HPDE6-E6E7 (cell line): ENCODE measurements at regions not wholly inside any gene's neighbourhood (a gene's known extent, or its start where the extent isn't known, plus 50 kb on each side); places are given as distances from the start of the nearest gene placed in this dataset.
"Not testable (repeated sequence)": the region's sequence is repeated elsewhere in the genome, so short reads cannot be mapped to it uniquely, and the experiment has no call there.

Source experiments
- DNase-seq: peaks from one replicate; pipeline ENCODE4 v3.0.0; 2011; ENCODE audit warnings: missing footprints; ENCODE audit errors: extremely low spot score

DNA sequence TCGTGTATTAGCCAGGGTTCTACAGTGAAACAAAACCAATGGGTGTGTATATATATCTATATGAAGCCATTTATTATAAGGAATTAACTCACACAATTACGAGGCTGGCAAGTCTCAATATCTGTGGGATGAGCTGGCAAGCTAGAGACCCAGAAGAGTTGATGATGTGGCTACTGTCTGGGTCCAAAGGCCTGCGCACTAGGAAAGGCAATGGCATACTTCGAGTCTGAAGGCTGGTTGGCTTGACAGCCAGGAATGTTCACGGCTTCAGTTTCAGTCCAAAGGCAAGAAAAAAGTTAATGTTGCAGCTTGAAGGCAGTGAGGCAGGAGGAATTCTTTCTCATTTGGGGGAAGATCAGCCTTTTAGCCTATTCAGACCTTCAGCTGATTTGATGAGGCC lies 893.3 kb upstream of the LRFN5 start:
- no peak for DNase-seq

DNA sequence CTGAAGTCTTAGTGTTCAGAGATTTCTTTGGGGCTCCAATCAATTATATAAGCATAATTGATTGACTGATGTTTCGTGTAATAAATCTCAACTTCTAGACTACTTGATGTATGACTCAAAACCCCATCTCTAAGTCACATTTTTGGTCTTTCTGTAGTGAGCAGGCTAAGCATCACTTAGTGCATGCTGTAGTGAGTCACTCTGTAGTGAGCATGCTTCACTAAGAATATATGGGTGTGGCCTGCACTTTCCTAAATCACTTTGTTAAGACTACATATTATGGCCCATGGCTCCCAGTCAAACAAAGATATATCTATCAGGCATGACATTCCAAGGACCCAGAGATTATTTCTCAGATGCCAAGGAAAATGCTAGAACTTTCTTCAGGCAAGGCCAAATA lies 909.4 kb upstream of the LRFN5 start:
- DNase-seq: no peak

GRCh38 chr14:40694023-40694422 lies 912.7 kb upstream of the LRFN5 start:
- no peak for DNase-seq

DNA sequence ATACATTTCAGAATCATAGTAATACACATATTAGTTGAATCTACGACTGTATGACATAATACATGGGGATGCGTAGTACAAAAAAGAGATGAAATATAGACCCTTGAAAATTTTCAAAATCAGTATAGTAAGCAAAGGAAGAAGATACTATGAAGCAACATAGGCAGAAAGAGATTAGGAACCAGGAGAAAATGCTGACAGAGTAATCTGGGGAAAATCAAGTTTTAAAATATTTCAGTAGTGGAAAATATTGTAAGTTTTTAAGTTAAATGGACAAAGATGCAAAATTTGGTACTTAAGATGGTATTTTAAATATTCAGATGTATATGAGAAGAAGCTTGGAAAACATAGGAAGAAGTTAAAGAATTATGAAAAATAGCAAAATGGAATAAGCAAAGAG lies 915.6 kb upstream of the LRFN5 start:
- no peak for DNase-seq

DNA sequence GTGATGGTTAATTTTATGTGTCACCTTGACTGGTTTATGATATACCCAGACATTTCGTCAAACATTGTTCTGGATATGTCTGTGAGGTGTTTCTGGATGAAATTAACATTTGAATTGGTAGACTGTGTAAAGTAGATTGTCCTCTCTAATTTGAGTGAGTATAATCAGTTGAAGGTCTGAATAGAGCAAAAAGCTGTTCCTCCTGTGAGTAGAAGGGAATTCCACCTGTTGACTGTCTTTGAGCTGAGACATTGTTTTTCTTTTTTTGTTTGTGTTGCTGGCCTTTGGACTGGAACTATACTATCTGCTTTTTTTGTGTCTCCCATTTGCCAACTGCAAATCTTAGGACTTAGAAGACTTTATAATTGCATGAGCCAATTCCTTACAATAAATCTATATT lies 920.9 kb upstream of the LRFN5 start:
- no peak for DNase-seq

DNA sequence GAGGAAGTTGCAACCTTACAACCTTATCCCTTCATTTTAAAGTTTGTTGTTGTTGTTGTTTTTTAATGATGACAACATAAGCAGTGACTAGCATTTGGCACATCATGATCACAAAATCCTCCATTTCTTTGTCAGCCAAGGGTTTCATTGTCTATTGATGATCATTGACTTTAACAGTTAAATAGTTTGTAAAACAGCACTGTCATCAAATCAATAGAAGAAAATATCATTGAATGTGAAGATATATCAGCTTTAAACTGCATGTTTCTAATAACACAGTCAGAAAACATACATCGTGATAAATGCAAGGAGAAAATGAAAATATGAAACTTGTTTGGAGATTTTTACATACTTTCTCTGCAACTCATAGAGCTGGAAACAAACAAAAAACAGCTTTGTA lies 922.3 kb upstream of the LRFN5 start:
- DNase-seq: no peak

DNA sequence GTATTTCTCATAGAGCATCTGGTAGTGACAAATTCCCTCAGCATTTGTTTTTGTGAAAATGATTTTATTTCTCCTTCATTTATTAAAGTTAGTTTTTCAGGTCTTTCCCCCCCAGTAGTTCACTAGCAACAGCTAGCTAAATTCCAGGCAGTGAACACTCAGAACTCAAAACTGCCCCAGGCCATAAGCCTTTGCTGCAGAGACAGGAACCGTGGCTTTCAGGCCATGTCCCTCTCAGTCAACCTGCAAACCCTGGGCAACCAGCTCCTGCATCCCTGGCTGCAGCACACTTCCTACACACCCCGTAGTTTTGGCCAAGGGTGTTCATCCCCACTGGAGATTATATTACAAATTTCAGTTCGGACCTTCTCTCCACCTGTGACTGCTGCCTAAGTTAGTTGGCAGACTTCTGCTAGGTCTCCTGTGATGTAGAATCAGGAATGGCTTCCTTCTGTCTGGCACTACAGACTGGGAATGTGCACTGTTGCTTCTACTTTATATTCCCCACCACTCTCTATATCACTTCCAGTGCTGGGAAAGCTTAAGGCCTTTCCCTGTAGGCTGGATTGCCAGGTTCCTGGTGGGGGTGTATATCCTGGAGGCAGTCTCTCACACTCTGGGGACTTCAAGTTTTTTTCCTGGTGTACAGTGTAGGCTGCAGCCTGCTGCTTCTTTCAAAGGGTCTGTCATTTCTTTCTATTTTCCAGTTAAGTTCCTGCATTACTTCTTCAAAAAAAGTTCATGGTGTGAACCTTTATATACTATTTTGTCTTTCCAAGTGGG lies 924.4 kb upstream of the LRFN5 start:
- no peak for DNase-seq

DNA sequence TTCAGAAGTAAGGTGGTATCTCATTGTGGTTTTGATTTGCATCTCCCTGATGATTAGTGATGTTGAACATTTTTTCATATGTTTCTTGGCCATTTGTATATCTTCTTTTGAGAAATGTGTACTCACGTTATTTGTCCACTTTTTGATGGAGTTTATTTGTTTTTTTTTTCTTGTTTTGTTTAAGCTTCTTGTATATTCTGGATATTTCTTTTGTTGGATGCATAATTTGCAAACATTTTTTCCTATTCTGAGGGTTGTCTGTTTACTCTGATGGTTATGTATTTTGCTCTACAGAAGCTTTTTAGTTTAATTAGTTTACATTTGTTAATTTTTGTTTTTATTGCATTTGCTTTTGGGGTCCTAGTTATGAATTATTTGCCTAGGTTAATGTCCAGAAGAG lies 927.4 kb upstream of the LRFN5 start:
- DNase-seq: no peak

DNA sequence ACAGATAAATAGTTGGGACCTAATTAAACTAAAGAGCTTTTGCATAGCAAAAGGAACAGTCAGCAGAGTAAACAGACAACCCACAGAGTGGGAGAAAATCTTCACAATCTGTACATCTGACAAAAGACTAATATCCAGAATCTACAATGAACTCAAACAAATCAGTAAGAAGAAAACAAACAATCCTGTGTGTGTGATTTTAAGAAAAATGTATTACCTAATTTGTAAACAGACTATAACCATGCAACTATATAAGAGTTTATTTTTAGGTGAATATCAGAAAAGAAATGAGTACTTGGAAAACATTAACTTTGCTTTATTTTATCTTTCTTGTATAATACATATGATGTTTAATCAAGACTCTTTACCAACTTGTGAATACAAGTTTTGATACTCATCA lies 929.5 kb upstream of the LRFN5 start:
- DNase-seq: not testable (repeated sequence)

GRCh38 chr14:40674502-40674901 lies 932.2 kb upstream of the LRFN5 start:
- DNase-seq: no peak

DNA sequence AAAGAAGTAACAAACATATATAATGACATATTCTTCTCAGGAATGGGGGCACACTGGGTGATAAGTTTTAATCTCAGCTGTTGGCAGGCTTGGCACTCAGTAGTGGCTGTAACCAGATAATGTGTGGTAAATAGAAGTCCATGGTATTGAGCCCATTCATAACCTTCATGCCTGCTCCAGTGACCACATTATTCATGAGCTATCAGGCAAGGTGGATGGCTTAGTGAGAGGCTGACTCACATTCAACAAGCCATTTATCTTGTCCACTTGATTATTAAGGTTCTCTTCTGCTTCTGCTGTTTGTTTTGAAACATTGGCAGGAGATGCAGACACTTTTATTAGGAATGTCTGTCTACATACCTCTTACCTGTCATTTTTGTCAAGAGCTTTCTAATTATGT lies 950.4 kb upstream of the LRFN5 start:
- DNase-seq: no peak

DNA sequence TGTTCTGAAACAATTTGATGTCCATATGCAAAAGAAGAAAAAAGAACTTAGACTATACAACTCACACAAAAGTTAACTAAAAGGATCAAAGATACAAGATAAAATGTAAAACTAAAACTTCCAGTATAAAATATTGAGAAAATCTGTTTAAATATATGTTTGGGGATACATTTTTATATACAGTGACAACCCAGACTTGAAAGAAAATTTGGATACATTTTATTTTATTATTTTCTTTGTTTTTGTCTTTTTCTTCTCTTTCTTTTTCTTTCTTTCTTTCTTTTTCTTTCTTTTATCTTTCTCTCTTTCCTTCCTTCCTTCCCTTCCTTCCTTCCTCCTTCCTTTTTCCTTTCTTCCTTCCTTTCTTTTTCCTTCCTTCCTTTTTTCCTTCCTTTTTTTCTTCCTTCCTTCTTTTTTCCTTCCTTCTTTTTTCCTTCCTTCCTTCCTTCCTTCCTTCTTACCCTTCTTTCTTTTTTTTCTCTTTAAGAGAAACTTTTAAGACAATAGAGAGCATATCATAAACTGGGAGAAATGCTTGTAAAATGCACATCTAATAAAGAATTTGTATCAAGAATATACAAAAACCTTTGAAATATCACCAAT lies 954.5 kb upstream of the LRFN5 start:
- no peak for DNase-seq

GRCh38 chr14:40630471-40630870 lies 976.2 kb upstream of the LRFN5 start:
- no peak for DNase-seq

GRCh38 chr14:40629551-40630137 lies 977.0 kb upstream of the LRFN5 start:
- not testable (repeated sequence) for DNase-seq

- DNase-seq: no peak
Observed at GRCh38 chr14:40629144-40629543, 977.5 kb upstream of the LRFN5 start.

DNA sequence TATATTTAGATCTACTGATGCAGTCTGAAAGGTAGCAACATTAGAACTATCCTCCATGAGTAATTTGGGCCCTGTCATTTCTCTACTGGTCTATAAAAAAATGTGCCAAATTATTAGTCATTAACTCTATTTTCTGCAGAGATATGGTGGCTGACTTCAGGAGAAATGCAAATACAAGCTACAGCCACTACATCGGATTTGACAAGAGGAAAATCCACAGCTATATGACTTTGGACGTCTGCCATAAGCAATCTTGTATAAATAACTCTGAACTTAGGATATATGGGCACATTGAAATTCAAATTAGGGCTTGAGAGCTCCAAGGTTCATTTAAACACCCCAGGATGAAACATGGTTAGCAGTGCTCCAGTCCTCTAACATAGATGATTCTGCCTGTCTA lies 983.0 kb upstream of the LRFN5 start:
- no peak for DNase-seq

DNA sequence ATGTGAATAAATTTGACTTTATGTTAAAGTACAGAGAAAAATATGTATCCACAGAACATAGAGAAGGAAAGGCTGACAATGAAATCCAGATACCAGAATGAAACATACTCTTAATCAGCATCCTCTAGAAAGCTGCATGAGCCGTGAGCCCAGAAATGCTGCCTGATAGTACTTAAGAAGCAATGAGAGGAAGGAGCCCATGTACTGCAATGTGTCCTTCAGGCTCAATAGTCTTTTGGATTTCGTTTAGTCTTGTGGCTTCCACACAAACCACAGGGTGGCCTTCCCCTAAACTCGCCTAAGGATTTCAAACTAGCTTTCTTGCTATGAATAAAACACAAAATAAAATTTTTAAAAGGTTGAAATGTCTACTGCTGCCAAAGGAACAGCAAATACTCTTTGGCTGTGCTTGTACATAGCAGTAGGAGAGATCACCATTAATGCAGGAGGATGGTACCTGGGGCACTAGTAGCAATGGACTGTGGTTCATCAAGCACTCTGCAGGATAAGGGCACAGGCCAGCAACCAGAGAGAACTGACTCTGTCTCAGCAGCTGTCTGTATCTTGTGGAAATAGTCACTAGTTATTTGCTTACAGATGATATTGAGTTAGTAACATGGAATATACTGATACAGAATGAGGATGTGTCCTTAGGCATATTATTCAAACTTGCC lies 988.3 kb upstream of the LRFN5 start:
- no peak for DNase-seq

DNA sequence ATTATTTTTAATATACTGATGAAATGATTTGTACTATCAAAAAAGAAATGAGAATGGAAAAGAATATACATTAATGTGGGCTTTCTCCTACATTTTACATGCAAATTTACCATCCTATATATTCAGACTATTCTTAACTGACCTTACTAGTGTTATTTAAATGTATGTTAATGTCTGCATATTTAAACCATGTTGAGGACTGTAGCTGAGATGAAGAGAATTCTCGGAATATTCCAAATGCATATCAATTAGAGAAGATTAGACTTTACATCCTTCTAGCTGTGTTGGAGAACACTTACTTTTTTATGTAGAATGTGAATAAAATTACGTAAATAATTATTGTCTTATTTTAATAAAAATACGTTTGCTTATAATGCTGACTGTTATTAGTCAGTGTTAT lies 990.1 kb upstream of the LRFN5 start:
- DNase-seq: no peak

DNA sequence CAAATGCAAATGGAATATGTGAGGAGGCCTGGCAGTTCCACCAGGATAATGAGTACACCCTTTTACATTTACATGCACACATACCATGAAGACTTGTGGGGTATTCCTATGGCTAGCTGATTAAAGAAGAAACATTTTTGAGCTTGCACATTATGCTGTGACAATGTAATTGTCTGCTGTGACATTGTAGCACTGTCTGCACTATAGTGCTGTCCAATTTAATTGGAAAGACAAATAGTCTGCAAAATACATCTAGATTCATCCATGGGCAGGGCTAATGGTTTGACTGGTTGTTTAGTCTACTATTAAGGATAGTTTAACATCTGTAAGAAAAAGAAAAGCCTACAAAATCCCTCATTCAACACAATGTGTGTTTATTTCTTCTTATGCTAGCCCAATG lies 1005.6 kb upstream of the LRFN5 start:
- DNase-seq: no peak

DNA sequence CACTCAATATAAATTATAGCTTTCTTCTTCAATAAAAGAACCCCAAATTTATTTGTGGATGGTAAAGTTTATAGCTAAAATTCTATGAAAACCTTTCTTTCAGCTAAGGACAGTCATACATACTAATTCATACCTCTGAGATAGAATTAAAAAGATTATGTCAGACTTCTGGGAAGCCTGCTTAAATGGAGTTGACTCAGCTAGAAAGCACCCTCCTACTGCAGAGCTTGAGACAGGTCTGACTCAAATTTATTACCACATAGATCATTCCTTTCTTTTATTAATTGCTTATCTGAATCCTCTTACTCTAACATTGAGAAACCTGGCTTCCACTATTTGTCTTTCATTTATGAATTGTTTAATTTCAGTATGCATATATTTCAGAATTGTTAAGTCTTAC lies 1007.0 kb upstream of the LRFN5 start:
- DNase-seq: peak; percentile 38

GRCh38 chr14:40581264-40581663 lies 1025.4 kb upstream of the LRFN5 start:
- no peak for DNase-seq

DNA sequence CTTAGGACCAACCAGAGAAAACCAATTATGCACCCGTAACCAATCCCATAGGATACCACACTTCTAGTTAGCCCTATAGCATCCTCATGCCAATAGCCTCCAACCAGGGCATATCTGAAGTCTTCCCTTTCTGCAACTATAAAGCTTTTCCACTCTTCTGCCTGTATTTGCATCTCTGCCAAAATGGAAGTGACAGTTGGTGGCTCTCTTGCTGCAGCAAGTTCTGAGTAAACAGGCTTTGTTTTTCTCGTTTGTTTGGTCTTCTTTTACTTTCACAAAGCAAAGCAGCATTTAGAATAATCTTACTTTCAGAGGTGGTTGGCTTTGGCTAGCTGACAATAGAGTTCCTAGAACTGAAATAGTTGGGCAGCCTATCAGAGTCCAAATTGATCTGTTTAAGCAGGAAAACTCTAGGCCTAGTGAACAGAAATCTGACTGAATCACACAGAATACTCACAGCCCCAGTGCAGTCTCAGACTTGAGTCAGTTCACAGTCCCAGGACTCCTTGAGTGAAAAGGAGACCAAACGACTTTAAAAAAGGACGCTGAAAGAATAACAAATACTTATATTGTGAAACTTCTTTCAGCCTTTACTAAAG lies 1029.7 kb upstream of the LRFN5 start:
- no peak for DNase-seq
